ENCODE measurements at regions not wholly inside any gene's neighbourhood (a gene's known extent, or its start where the extent isn't known, plus 50 kb on each side); places are given as distances from the start of the nearest gene placed in this dataset.

DNA sequence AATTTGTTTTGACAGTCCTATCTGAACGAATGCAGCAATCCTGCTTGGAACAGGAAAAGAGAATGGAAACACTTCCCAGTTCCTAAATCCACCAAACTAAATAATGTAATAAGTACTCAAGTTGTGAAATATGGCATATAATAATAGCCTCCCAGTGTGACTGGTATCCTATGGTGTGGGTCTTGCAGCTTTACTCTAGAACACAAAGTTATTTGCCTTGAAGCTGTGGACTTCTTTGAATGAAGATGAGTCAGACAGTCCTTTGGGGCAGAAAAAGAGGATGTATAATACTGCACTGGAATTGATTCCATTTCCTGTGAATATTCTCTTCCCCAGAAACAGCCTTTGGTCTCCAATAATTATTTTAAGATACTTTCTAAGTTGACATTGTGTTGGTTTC, 887.0 kb downstream of the KCNA4 start:
- Histone ChIP-seq H3K79me2 (ENCODE audit: insufficient read depth, low read length) (no peaks in the 10 kb centered on the region), H3K4me1 (ENCODE audit: insufficient read depth, low read length, poor library complexity, severe bottlenecking) (no peaks in the 10 kb centered on the region), H3K9me2 (replicated peaks; ENCODE audit: low read depth, low read length) (no peaks in the 10 kb centered on the region), H3K4me2 (ENCODE audit: low read depth, low read length, poor library complexity, severe bottlenecking) (no peak overlapping the region), H3K27me3 (ENCODE audit: insufficient read depth, low read length, poor library complexity, severe bottlenecking) (no peaks in the 10 kb centered on the region), H3K9ac (ENCODE audit: low read depth, low read length, poor library complexity, severe bottlenecking) (no peak overlapping the region), H3K9me3 (ENCODE audit: insufficient read depth, low read depth, low read length) (no peaks in the 10 kb centered on the region), H3K4me3 (ENCODE audit: low read length, poor library complexity, severe bottlenecking) (no peak overlapping the region), H2AFZ (ENCODE audit: low read length) (no peak overlapping the region), H4K20me1 (ENCODE audit: insufficient read depth, low read length, poor library complexity, severe bottlenecking) (no peaks in the 10 kb centered on the region), H3F3A (ENCODE audit: low read depth) (no peaks in the 10 kb centered on the region), H3K36me3 (ENCODE audit: insufficient read depth, low read length) (no peaks in the 10 kb centered on the region)
- TF ChIP-seq EZH2phosphoT487 (IDR thresholded peaks at IDR 0.05; ENCODE audit: borderline replicate concordance): no peak
- TF ChIP-seq, protein P1, sequence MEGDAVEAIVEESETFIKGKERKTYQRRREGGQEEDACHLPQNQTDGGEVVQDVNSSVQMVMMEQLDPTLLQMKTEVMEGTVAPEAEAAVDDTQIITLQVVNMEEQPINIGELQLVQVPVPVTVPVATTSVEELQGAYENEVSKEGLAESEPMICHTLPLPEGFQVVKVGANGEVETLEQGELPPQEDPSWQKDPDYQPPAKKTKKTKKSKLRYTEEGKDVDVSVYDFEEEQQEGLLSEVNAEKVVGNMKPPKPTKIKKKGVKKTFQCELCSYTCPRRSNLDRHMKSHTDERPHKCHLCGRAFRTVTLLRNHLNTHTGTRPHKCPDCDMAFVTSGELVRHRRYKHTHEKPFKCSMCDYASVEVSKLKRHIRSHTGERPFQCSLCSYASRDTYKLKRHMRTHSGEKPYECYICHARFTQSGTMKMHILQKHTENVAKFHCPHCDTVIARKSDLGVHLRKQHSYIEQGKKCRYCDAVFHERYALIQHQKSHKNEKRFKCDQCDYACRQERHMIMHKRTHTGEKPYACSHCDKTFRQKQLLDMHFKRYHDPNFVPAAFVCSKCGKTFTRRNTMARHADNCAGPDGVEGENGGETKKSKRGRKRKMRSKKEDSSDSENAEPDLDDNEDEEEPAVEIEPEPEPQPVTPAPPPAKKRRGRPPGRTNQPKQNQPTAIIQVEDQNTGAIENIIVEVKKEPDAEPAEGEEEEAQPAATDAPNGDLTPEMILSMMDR (conservative IDR thresholded peaks at IDR 0.05; ENCODE audit: low read length): no peak

DNA sequence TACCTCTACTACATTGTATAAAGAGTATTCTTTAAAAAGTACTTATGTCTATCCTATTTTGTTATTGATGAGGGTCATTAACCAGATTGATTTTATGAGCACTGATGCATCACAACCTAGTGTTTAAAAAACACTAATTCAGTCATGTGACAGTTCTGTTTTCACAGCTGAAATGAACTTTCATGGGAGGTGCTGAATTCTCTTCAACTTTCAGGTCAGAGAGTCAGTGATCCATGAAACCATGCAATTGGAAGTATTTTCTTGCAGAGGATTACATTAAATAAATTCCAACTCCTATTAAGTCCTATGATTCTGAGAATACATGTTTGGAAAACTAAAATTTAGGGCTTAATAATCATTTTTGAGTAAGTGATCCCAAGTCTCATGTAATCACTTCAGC, 889.4 kb downstream of the KCNA4 start:
- no peaks in the 10 kb centered on the region for H3K27me3 ChIP-seq (ENCODE audit: insufficient read depth, low read length, poor library complexity, severe bottlenecking)
- H3F3A ChIP-seq (ENCODE audit: low read depth): no peaks in the 10 kb centered on the region
- H3K36me3 ChIP-seq (ENCODE audit: insufficient read depth, low read length): no peaks in the 10 kb centered on the region
- no peak overlapping the region for H3K9ac ChIP-seq (ENCODE audit: low read depth, low read length, poor library complexity, severe bottlenecking)
- no peak for TF ChIP-seq EZH2phosphoT487 (IDR thresholded peaks at IDR 0.05; ENCODE audit: borderline replicate concordance)
- TF ChIP-seq, protein P1 (conservative IDR thresholded peaks at IDR 0.05; ENCODE audit: low read length): no peak
- no peak overlapping the region for H3K4me2 ChIP-seq (ENCODE audit: low read depth, low read length, poor library complexity, severe bottlenecking)
- H3K4me3 ChIP-seq (ENCODE audit: low read length, poor library complexity, severe bottlenecking): no peak overlapping the region
- no peaks in the 10 kb centered on the region for H4K20me1 ChIP-seq (ENCODE audit: insufficient read depth, low read length, poor library complexity, severe bottlenecking)
- H2AFZ ChIP-seq (ENCODE audit: low read length): no peak overlapping the region
- no peaks in the 10 kb centered on the region for H3K4me1 ChIP-seq (ENCODE audit: insufficient read depth, low read length, poor library complexity, severe bottlenecking)
- no peaks in the 10 kb centered on the region for H3K9me3 ChIP-seq (ENCODE audit: insufficient read depth, low read depth, low read length)
- no peaks in the 10 kb centered on the region for H3K79me2 ChIP-seq (ENCODE audit: insufficient read depth, low read length)
- H3K9me2 ChIP-seq (replicated peaks; ENCODE audit: low read depth, low read length): no peaks in the 10 kb centered on the region

DNA sequence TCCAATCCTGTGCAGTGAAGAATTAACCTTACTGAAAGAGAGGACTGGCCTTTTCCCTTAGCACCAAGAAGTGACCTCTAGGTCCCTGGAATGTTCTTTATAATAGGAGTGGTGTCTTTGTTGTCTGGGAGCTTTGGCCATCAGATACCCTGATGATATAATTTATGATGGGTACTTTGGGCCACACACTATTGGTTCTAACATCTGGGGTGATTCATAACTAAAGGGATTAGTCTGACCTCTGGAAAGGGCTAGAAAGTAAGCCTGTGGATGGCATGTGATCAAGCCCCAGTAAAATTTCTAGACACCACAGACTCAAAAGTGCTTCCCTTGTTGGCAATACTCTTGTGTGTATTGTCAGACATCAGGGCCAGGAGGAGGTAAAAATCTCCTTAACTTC, 891.2 kb downstream of the KCNA4 start:
- H3K79me2 ChIP-seq (ENCODE audit: insufficient read depth, low read length): no peaks in the 10 kb centered on the region
- no peaks in the 10 kb centered on the region for H4K20me1 ChIP-seq (ENCODE audit: insufficient read depth, low read length, poor library complexity, severe bottlenecking)
- no peaks in the 10 kb centered on the region for H3K9me2 ChIP-seq (replicated peaks; ENCODE audit: low read depth, low read length)
- H3K4me2 ChIP-seq (ENCODE audit: low read depth, low read length, poor library complexity, severe bottlenecking): no peak overlapping the region
- H3K27me3 ChIP-seq (ENCODE audit: insufficient read depth, low read length, poor library complexity, severe bottlenecking): no peaks in the 10 kb centered on the region
- H3K9ac ChIP-seq (ENCODE audit: low read depth, low read length, poor library complexity, severe bottlenecking): no peak overlapping the region
- TF ChIP-seq EZH2phosphoT487 (IDR thresholded peaks at IDR 0.05; ENCODE audit: borderline replicate concordance): no peak
- TF ChIP-seq, protein P1 (conservative IDR thresholded peaks at IDR 0.05; ENCODE audit: low read length): no peak
- no peak overlapping the region for H3K4me3 ChIP-seq (ENCODE audit: low read length, poor library complexity, severe bottlenecking)
- no peaks in the 10 kb centered on the region for H3F3A ChIP-seq (ENCODE audit: low read depth)
- no peaks in the 10 kb centered on the region for H3K4me1 ChIP-seq (ENCODE audit: insufficient read depth, low read length, poor library complexity, severe bottlenecking)
- no peak overlapping the region for H2AFZ ChIP-seq (ENCODE audit: low read length)
- H3K9me3 ChIP-seq (ENCODE audit: insufficient read depth, low read depth, low read length): no peaks in the 10 kb centered on the region
- no peaks in the 10 kb centered on the region for H3K36me3 ChIP-seq (ENCODE audit: insufficient read depth, low read length)

Measured in Loucy (cell line).